ENCODE measurements at regions not wholly inside any gene's neighbourhood (a gene's known extent, or its start where the extent isn't known, plus 50 kb on each side); places are given as distances from the start of the nearest gene placed in this dataset.

GRCh38 chr5:62680121-62680520 lies 101.5 kb downstream of the LRRC70 start:
- no peak for DNase-seq (ENCODE audit: low read depth in 2 of 2)

Measured in stimulated activated CD8-positive, alpha-beta memory T cell treated with anti-CD3 and anti-CD28 coated beads, Interleukin-2, amount 100 ng/mL, for 48 hours (primary cell).